ENCODE measurements at regions not wholly inside any gene's neighbourhood (a gene's known extent, or its start where the extent isn't known, plus 50 kb on each side); places are given as distances from the start of the nearest gene placed in this dataset.

GRCh38 chr11:95584589-95584988 lies 205.0 kb downstream of the FAM76B start:
- no peak for TF ChIP-seq CTCF (IDR thresholded peaks at IDR 0.05)
- TF ChIP-seq EZH2 (IDR thresholded peaks at IDR 0.05) = no peak
